Heart right ventricle (tissue), 16 donors: ENCODE measurements at regions not wholly inside any gene's neighbourhood (a gene's known extent, or its start where the extent isn't known, plus 50 kb on each side); places are given as distances from the start of the nearest gene placed in this dataset.

Experiments
- ATAC-seq, 8 donors: fragments of 200-7000 bp; cut with Tn5 transposase; one replicate each; pipeline ENCODE4 v1.9.1; 2020; ENCODE audit warnings: mild to moderate bottlenecking in 8 of 8, moderate library complexity in 8 of 8, moderate number of reproducible peaks in 1 of 8
- DNase-seq, 2 donors: peaks; one replicate each; pipeline ENCODE4 v3.0.0-alpha.2; 2020
- H3K27ac ChIP-seq, 10 donors: fragments of 200-600 bp; sonication (generic) in 2 of 10; one replicate each; pipeline versions ENCODE4 v1.5.0 to v1.8.0; 2020 to 2022; ENCODE audit warnings: mild to moderate bottlenecking in 3 of 10
- H3K27me3 ChIP-seq, 7 donors: fragments of 200-600 bp; one replicate each; pipeline ENCODE4 v1.8.0; 2021 to 2022; ENCODE audit warnings: mild to moderate bottlenecking in 2 of 7
- H3K36me3 ChIP-seq, 9 donors: fragments of 200-600 bp; sonication (generic) in 1 of 9; one replicate each; pipeline versions ENCODE4 v1.5.0 to v1.8.0; 2020 to 2022; ENCODE audit warnings: mild to moderate bottlenecking in 2 of 9
- H3K4me1 ChIP-seq, 9 donors: fragments of 200-600 bp; sonication (generic) in 1 of 9; one replicate each; pipeline versions ENCODE4 v1.5.0 to v1.8.0; 2020 to 2022; ENCODE audit warnings: mild to moderate bottlenecking in 4 of 9
- H3K4me3 ChIP-seq, 10 donors: fragments of 200-600 bp; sonication (generic) in 2 of 10; one replicate each; pipeline versions ENCODE4 v1.5.0 to v1.8.0; 2020 to 2022; ENCODE audit warnings: mild to moderate bottlenecking in 7 of 10, moderate library complexity in 2 of 10
- H3K9me3 ChIP-seq, 11 donors: fragments of 200-600 bp in 10 of 11; sonication (generic) in 2 of 11; one replicate each; pipeline versions ENCODE4 v1.5.0 to v1.8.0; 2013 to 2022; ENCODE audit warnings: mild to moderate bottlenecking in 2 of 11, control low read depth in 1 of 11, moderate library complexity in 1 of 11
- CTCF ChIP-seq, 9 donors: fragments of 200-600 bp; sonication (generic) in 2 of 9; IDR thresholded peaks; one replicate each; pipeline versions ENCODE4 v1.5.0 to v1.8.0; 2021 to 2022; ENCODE audit warnings: antibody characterized with exemption in 9 of 9, mild to moderate bottlenecking in 5 of 9, moderate library complexity in 1 of 9
- WGBS, 2 donors: extraction: QIAGEN DNeasy Blood & Tissue Kit; methylation state at CpG; one replicate each; pipeline ENCODE4 v1.1.7; 2013; ENCODE audit warnings: inconsistent platforms in 1 of 2; 5-methylcytosine and 5-hydroxymethylcytosine counted together
- intact Hi-C, 10 donors: fragments of 100-400 bp; cut with DNase I; formaldehyde crosslinking; loops; one replicate each; pipeline versions ENCODE4 v1.11.1 to v1.14.2; 2022
- donor health status: Arrhythmogenic right ventricular cardiomyopathy.
- donor health status: ischemic (EF 13 %, LVEDD 7.1; RV severe dilation, severe dysfunction).
- donor health status: healthy with polysubstance abuse.
- donor health status: DM: no; HTN: yes; CAD: no.
- donor health status: DM: no; HTN: no; CAD: no.
- donor health status: ischemic (EF 25% LVEDD 6.9; RV normal size, moderate dysfunction).
- donor health status: ischemic (EF 25% LVEDD 5.7; RV mildly dilated, moderate dysfunction).
- donor health status: healthy.
- donor health status: DM: yes; HTN: yes; CAD: no.
- donor health status: Ischemic cardiomyopathy.
- donor health status: ischemic (EF 35%, LVEDD 5.7; RV mildly dilated, moderate dysfunction).
- donor health status: nonischemic (EF 11% LVEDD 7.7; RV severe dilation, severe dysfunction).
- donor health status: DM: yes; HTN: yes; CAD: no.
- donor health status: PGD.
- donor health status: ischemic (EF 29% LVEDD 5.4; RV normal size, mild dysfunction).
- donor health status: nonischemic (EF 23%, LVEDD 6.1; RV moderate dilation, normal function).

- H3K36me3 ChIP-seq = no peaks in the 10 kb centered on the region
- intact Hi-C loops = no loop called here
- 14 to 33% methylated on average over 1 of the region's 1 CpG for WGBS, 2 donors
- H3K9me3 ChIP-seq = peaks cover 0 to 13% (median 0%) of the 10 kb centered on the region in 11 donors
- no peak overlapping the region for H3K4me3 ChIP-seq
- H3K27me3 ChIP-seq = no peaks in the 10 kb centered on the region
- DNase-seq = no peak
- no peak for ATAC-seq
- no peak overlapping the region for H3K27ac ChIP-seq
- H3K4me1 ChIP-seq = no peaks in the 10 kb centered on the region
- no peak for TF ChIP-seq CTCF (IDR thresholded peaks at IDR 0.05)
Measured at GRCh38 chr12:83767723-83768122, 1081.0 kb downstream of the TMTC2 start.

- H3K27me3 ChIP-seq = no peaks in the 10 kb centered on the region
- H3K4me3 ChIP-seq = no peak overlapping the region
- DNase-seq (no peak), ATAC-seq (no peak)
- H3K27ac ChIP-seq = no peak overlapping the region
- peaks cover 0 to 12% (median 0%) of the 10 kb centered on the region in 11 donors for H3K9me3 ChIP-seq
- 22 to 29% methylated on average over 6 of the region's 6 CpGs for WGBS, 2 donors
- no peaks in the 10 kb centered on the region for H3K4me1 ChIP-seq
- intact Hi-C loops = no loop called here
- no peak for TF ChIP-seq CTCF (IDR thresholded peaks at IDR 0.05)
- H3K36me3 ChIP-seq = no peaks in the 10 kb centered on the region
Measured at GRCh38 chr12:83763425-83763824, 1076.7 kb downstream of the TMTC2 start.

GRCh38 chr12:83759906-83760305 is 1073.2 kb downstream of the TMTC2 start:
- intact Hi-C loops = no loop called here
- TF ChIP-seq CTCF (IDR thresholded peaks at IDR 0.05) = no peak
- H3K4me3 ChIP-seq = no peak overlapping the region
- H3K36me3 ChIP-seq = no peaks in the 10 kb centered on the region
- ATAC-seq = no peak
- 73 to 74% methylated on average over 2 of the region's 2 CpGs for WGBS, 2 donors
- H3K4me1 ChIP-seq = no peaks in the 10 kb centered on the region
- H3K27me3 ChIP-seq = no peaks in the 10 kb centered on the region
- no peak for DNase-seq
- no peak overlapping the region for H3K27ac ChIP-seq
- peaks cover 0 to 12% (median 0%) of the 10 kb centered on the region in 11 donors for H3K9me3 ChIP-seq

GRCh38 chr12:83758888-83759631 is 1072.4 kb downstream of the TMTC2 start:
- intact Hi-C loops = no loop called here
- Histone ChIP-seq H3K36me3 (no peaks in the 10 kb centered on the region), H3K4me1 (no peaks in the 10 kb centered on the region), H3K4me3 (no peak overlapping the region), H3K9me3 (peaks cover 0 to 12% (median 0%) of the 10 kb centered on the region in 11 donors), H3K27ac (no peak overlapping the region), H3K27me3 (no peaks in the 10 kb centered on the region)
- ATAC-seq (no peak), DNase-seq (no peak)
- no peak for TF ChIP-seq CTCF (IDR thresholded peaks at IDR 0.05)
- WGBS, 2 donors = 84 to 87% methylated on average over 5 of the region's 5 CpGs
